ENCODE measurements at regions not wholly inside any gene's neighbourhood (a gene's known extent, or its start where the extent isn't known, plus 50 kb on each side); places are given as distances from the start of the nearest gene placed in this dataset.
A peak's percentile ranks its signal among the peaks of the same experiment; 100 is the strongest.

GRCh38 chr5:15206133-15206532, 293.8 kb upstream of the FBXL7 start:
- Mint-ChIP-seq H3K4me3 (no peak overlapping the region), H3K36me3 (no peaks in the 10 kb centered on the region), H3K27me3 (no peaks in the 10 kb centered on the region), H3K4me1 (no peaks in the 10 kb centered on the region), H3K9me3 (peaks cover 2 to 34% (median 21%) of the 10 kb centered on the region in 8 donors), H3K27ac (no peak overlapping the region)
- DNase-seq: no peak
- Histone ChIP-seq H3K9me3 (ENCODE audit: control insufficient read depth in 1 of 2, low read length in 2 of 2) (no peaks in the 10 kb centered on the region), H3K36me3 (ENCODE audit: insufficient read depth, low read length) (no peaks in the 10 kb centered on the region), H3K4me3 (ENCODE audit: low read length in 2 of 2) (no peak overlapping the region), H3K4me1 (ENCODE audit: insufficient read depth, low read length) (no peaks in the 10 kb centered on the region), H3K27ac (ENCODE audit: low read depth, low read length) (no peak overlapping the region), H3K27me3 (ENCODE audit: insufficient read depth, low read length) (no peaks in the 10 kb centered on the region)
- intact Hi-C loops (cut with micrococcal nuclease): no loop called here
- ChIA-PET POLR2A (ENCODE audit: partially characterized antibody) (no interaction called here), CTCF (ENCODE audit: partially characterized antibody) (no interaction called here)

- H3K4me3 Mint-ChIP-seq: no peak overlapping the region
- intact Hi-C loops (cut with micrococcal nuclease): no loop called here
- no peaks in the 10 kb centered on the region for H3K27me3 Mint-ChIP-seq
- Histone ChIP-seq H3K9me3 (ENCODE audit: control insufficient read depth in 1 of 2, low read length in 2 of 2) (no peaks in the 10 kb centered on the region), H3K4me3 (ENCODE audit: low read length in 2 of 2) (no peak overlapping the region), H3K27ac (ENCODE audit: low read depth, low read length) (no peak overlapping the region), H3K4me1 (ENCODE audit: insufficient read depth, low read length) (no peaks in the 10 kb centered on the region), H3K27me3 (ENCODE audit: insufficient read depth, low read length) (no peaks in the 10 kb centered on the region), H3K36me3 (ENCODE audit: insufficient read depth, low read length) (no peaks in the 10 kb centered on the region)
- no peak overlapping the region for H3K27ac Mint-ChIP-seq
- H3K4me1 Mint-ChIP-seq: no peaks in the 10 kb centered on the region
- no peaks in the 10 kb centered on the region for H3K36me3 Mint-ChIP-seq
- DNase-seq: no peak
- peaks cover 2 to 39% (median 20%) of the 10 kb centered on the region in 8 donors for H3K9me3 Mint-ChIP-seq
- POLR2A ChIA-PET (ENCODE audit: partially characterized antibody): no interaction called here
- CTCF ChIA-PET (ENCODE audit: partially characterized antibody): no interaction called here
Measured at GRCh38 chr5:15203376-15203775, 296.6 kb upstream of the FBXL7 start.

GRCh38 chr5:15191012-15191411, 309.0 kb upstream of the FBXL7 start:
- Histone ChIP-seq H3K9me3 (ENCODE audit: control insufficient read depth in 1 of 2, low read length in 2 of 2) (peaks cover 0 to 8% of the 10 kb centered on the region in 2 donors), H3K27me3 (ENCODE audit: insufficient read depth, low read length) (no peaks in the 10 kb centered on the region), H3K4me1 (ENCODE audit: insufficient read depth, low read length) (no peaks in the 10 kb centered on the region), H3K27ac (ENCODE audit: low read depth, low read length) (no peak overlapping the region), H3K4me3 (ENCODE audit: low read length in 2 of 2) (no peak overlapping the region), H3K36me3 (ENCODE audit: insufficient read depth, low read length) (no peaks in the 10 kb centered on the region)
- DNase-seq: no peak
- CTCF ChIA-PET (ENCODE audit: partially characterized antibody): no interaction called here
- no peaks in the 10 kb centered on the region for H3K4me1 Mint-ChIP-seq
- H3K27ac Mint-ChIP-seq: no peak overlapping the region
- no peaks in the 10 kb centered on the region for H3K36me3 Mint-ChIP-seq
- intact Hi-C loops (cut with micrococcal nuclease): no loop called here
- no peak overlapping the region for H3K4me3 Mint-ChIP-seq
- POLR2A ChIA-PET (ENCODE audit: partially characterized antibody): no interaction called here
- H3K9me3 Mint-ChIP-seq: peaks cover 0 to 45% (median 21%) of the 10 kb centered on the region in 8 donors
- no peaks in the 10 kb centered on the region for H3K27me3 Mint-ChIP-seq

- Histone ChIP-seq H3K27ac (ENCODE audit: low read depth, low read length) (no peak overlapping the region), H3K9me3 (ENCODE audit: control insufficient read depth in 1 of 2, low read length in 2 of 2) (peaks cover 0 to 8% of the 10 kb centered on the region in 2 donors), H3K27me3 (ENCODE audit: insufficient read depth, low read length) (no peaks in the 10 kb centered on the region), H3K4me1 (ENCODE audit: insufficient read depth, low read length) (no peaks in the 10 kb centered on the region), H3K36me3 (ENCODE audit: insufficient read depth, low read length) (no peaks in the 10 kb centered on the region), H3K4me3 (ENCODE audit: low read length in 2 of 2) (no peak overlapping the region)
- ChIA-PET POLR2A (ENCODE audit: partially characterized antibody) (no interaction called here), CTCF (ENCODE audit: partially characterized antibody) (no interaction called here)
- DNase-seq: no peak
- intact Hi-C loops (cut with micrococcal nuclease): no loop called here
- Mint-ChIP-seq H3K27me3 (no peaks in the 10 kb centered on the region), H3K27ac (no peak overlapping the region), H3K4me1 (no peaks in the 10 kb centered on the region), H3K9me3 (peaks cover 2 to 35% (median 9%) of the 10 kb centered on the region in 8 donors), H3K36me3 (no peaks in the 10 kb centered on the region), H3K4me3 (no peak overlapping the region)
Measured at GRCh38 chr5:15183520-15183919, 311.9 kb upstream of the ANKH start.

GRCh38 chr5:15170173-15170572, 298.6 kb upstream of the ANKH start:
- no peaks in the 10 kb centered on the region for H3K4me1 Mint-ChIP-seq
- peak overlapping the region in 1 of 7 donors; percentile 71 for H3K27ac Mint-ChIP-seq
- Histone ChIP-seq H3K27ac (ENCODE audit: low read depth, low read length) (no peak overlapping the region), H3K4me3 (ENCODE audit: low read length in 2 of 2) (no peak overlapping the region), H3K4me1 (ENCODE audit: insufficient read depth, low read length) (no peaks in the 10 kb centered on the region), H3K9me3 (ENCODE audit: control insufficient read depth in 1 of 2, low read length in 2 of 2) (no peaks in the 10 kb centered on the region), H3K27me3 (ENCODE audit: insufficient read depth, low read length) (no peaks in the 10 kb centered on the region), H3K36me3 (ENCODE audit: insufficient read depth, low read length) (no peaks in the 10 kb centered on the region)
- H3K9me3 Mint-ChIP-seq: peaks cover 10 to 50% (median 35%) of the 10 kb centered on the region in 8 donors
- no peak overlapping the region for H3K4me3 Mint-ChIP-seq
- POLR2A ChIA-PET (ENCODE audit: partially characterized antibody): no interaction called here
- DNase-seq: no peak
- CTCF ChIA-PET (ENCODE audit: partially characterized antibody): no interaction called here
- H3K36me3 Mint-ChIP-seq: no peaks in the 10 kb centered on the region
- intact Hi-C loops (cut with micrococcal nuclease): no loop called here
- no peaks in the 10 kb centered on the region for H3K27me3 Mint-ChIP-seq

- H3K9me3 ChIP-seq (ENCODE audit: control insufficient read depth in 1 of 2, low read length in 2 of 2): no peaks in the 10 kb centered on the region
- ChIA-PET POLR2A (ENCODE audit: partially characterized antibody) (no interaction called here), CTCF (ENCODE audit: partially characterized antibody) (interaction anchor here (1.3 kb wide), 1 partner anchor 12 kb away, joined by 3 read pairs; no protein-coding TSS in a partner anchor)
- no peak overlapping the region for H3K27ac ChIP-seq (ENCODE audit: low read depth, low read length)
- no peaks in the 10 kb centered on the region for H3K4me1 ChIP-seq (ENCODE audit: insufficient read depth, low read length)
- Mint-ChIP-seq H3K27ac (no peak overlapping the region), H3K36me3 (no peaks in the 10 kb centered on the region), H3K27me3 (no peaks in the 10 kb centered on the region), H3K4me1 (no peaks in the 10 kb centered on the region), H3K9me3 (peaks cover 8 to 53% (median 40%) of the 10 kb centered on the region in 8 donors), H3K4me3 (no peak overlapping the region)
- no peaks in the 10 kb centered on the region for H3K36me3 ChIP-seq (ENCODE audit: insufficient read depth, low read length)
- no peak overlapping the region for H3K4me3 ChIP-seq (ENCODE audit: low read length in 2 of 2)
- H3K27me3 ChIP-seq (ENCODE audit: insufficient read depth, low read length): no peaks in the 10 kb centered on the region
- no peak for DNase-seq
- intact Hi-C loops (cut with micrococcal nuclease): no loop called here
Measured at GRCh38 chr5:15168358-15168757, 296.8 kb upstream of the ANKH start.

GRCh38 chr5:15160091-15160490, 288.5 kb upstream of the ANKH start:
- DNase-seq: no peak
- no peaks in the 10 kb centered on the region for H3K36me3 ChIP-seq (ENCODE audit: insufficient read depth, low read length)
- Mint-ChIP-seq H3K4me3 (no peak overlapping the region), H3K9me3 (peaks cover 2 to 36% (median 29%) of the 10 kb centered on the region in 8 donors), H3K4me1 (no peaks in the 10 kb centered on the region), H3K36me3 (no peaks in the 10 kb centered on the region), H3K27me3 (peaks cover 0 to 1% of the 10 kb centered on the region in 2 donors), H3K27ac (no peak overlapping the region)
- no peaks in the 10 kb centered on the region for H3K9me3 ChIP-seq (ENCODE audit: control insufficient read depth in 1 of 2, low read length in 2 of 2)
- intact Hi-C loops (cut with micrococcal nuclease): no loop called here
- no peak overlapping the region for H3K4me3 ChIP-seq (ENCODE audit: low read length in 2 of 2)
- H3K4me1 ChIP-seq (ENCODE audit: insufficient read depth, low read length): no peaks in the 10 kb centered on the region
- H3K27ac ChIP-seq (ENCODE audit: low read depth, low read length): no peak overlapping the region
- ChIA-PET POLR2A (ENCODE audit: partially characterized antibody) (no interaction called here), CTCF (ENCODE audit: partially characterized antibody) (no interaction called here)
- no peaks in the 10 kb centered on the region for H3K27me3 ChIP-seq (ENCODE audit: insufficient read depth, low read length)

- Histone ChIP-seq H3K27me3 (ENCODE audit: insufficient read depth, low read length) (no peaks in the 10 kb centered on the region), H3K36me3 (ENCODE audit: insufficient read depth, low read length) (no peaks in the 10 kb centered on the region), H3K27ac (ENCODE audit: low read depth, low read length) (no peak overlapping the region), H3K9me3 (ENCODE audit: control insufficient read depth in 1 of 2, low read length in 2 of 2) (no peaks in the 10 kb centered on the region), H3K4me3 (ENCODE audit: low read length in 2 of 2) (no peak overlapping the region), H3K4me1 (ENCODE audit: insufficient read depth, low read length) (no peaks in the 10 kb centered on the region)
- CTCF ChIA-PET (ENCODE audit: partially characterized antibody): no interaction called here
- no peaks in the 10 kb centered on the region for H3K36me3 Mint-ChIP-seq
- H3K27me3 Mint-ChIP-seq: peaks cover 0 to 1% of the 10 kb centered on the region in 2 donors
- no peaks in the 10 kb centered on the region for H3K4me1 Mint-ChIP-seq
- no peak overlapping the region for H3K27ac Mint-ChIP-seq
- peaks cover 2 to 34% (median 29%) of the 10 kb centered on the region in 8 donors for H3K9me3 Mint-ChIP-seq
- POLR2A ChIA-PET (ENCODE audit: partially characterized antibody): no interaction called here
- intact Hi-C loops (cut with micrococcal nuclease): no loop called here
- no peak overlapping the region for H3K4me3 Mint-ChIP-seq
- no peak for DNase-seq
Measured at GRCh38 chr5:15159606-15160005, 288.0 kb upstream of the ANKH start.

Data from CD4-positive, alpha-beta memory T cell (primary cell).